HFFc6 (cell line): ENCODE measurements at regions not wholly inside any gene's neighbourhood (a gene's known extent, or its start where the extent isn't known, plus 50 kb on each side); places are given as distances from the start of the nearest gene placed in this dataset.

ENCODE experiments used
- DNase-seq: peaks from one replicate; pipeline ENCODE4 v3.0.0-alpha.2; 2018
- H3K27ac Mint-ChIP-seq: 2 replicates; pipeline ENCODE4 v1.8.0; 2020; ENCODE audit warnings: mild to moderate bottlenecking, mixed read lengths
- H3K27me3 Mint-ChIP-seq: 2 replicates; pipeline ENCODE4 v1.8.0; 2021; ENCODE audit warnings: mild to moderate bottlenecking, moderate library complexity, mixed read lengths; ENCODE audit not compliant: insufficient read depth
- H3K36me3 Mint-ChIP-seq: 2 replicates; pipeline ENCODE4 v1.8.0; 2021; ENCODE audit warnings: low read depth, mixed read lengths
- H3K4me1 Mint-ChIP-seq: 2 replicates; pipeline ENCODE4 v1.8.0; 2020; ENCODE audit warnings: low read depth, mixed read lengths
- H3K4me3 Mint-ChIP-seq: 2 replicates; pipeline ENCODE4 v1.8.0; 2020; ENCODE audit warnings: mild to moderate bottlenecking, moderate library complexity, mixed read lengths
- H3K9me3 Mint-ChIP-seq: 2 replicates; pipeline ENCODE4 v1.8.0; 2020; ENCODE audit warnings: mild to moderate bottlenecking, mixed read lengths
- CTCF ChIP-seq: fragments of 200-600 bp; sonication (generic); IDR thresholded peaks from 2 replicates; pipeline ENCODE4 v1.5.0; 2021; ENCODE audit warnings: antibody characterized with exemption, mild to moderate bottlenecking

DNA sequence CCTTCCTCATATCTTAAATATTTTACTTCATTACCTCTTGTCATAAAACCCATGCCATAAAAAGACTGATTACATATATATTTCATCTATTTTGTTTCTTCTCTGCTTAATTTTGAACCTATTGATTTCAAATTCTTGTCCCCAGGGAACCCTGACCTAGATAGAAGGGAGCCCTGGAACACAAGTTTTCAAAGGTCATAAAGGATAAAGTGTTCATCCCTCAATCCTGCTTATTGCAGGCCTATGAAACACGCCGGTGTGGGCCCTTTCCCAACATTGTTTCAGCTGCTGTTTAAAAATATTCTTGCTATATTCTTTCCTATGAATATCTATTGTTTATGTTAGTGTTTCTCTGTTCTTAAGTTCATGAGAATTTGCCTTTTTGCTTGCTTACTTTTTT, 1389.5 kb upstream of the GBE1 start:
- Mint-ChIP-seq H3K36me3 (no peaks in the 10 kb centered on the region), H3K9me3 (peaks cover 49% of the 10 kb centered on the region)

DNA sequence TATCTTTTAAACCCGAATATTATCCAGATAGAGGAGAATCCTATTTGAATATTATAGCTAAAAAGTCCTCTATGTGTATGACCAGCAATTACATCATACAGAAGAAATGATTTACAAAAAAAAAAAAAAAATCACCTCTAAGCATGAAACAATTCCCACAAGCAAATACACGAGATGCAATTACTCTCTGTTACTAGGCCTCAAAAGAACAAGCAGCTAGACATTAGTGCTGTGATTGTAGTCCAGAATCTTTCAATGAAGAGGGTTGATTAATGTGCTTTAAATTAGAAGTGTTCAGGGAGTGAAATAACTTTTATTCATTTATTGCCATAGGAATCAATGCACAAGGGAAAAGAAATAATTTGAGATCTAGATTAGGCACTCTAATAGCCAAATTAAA, 1379.5 kb upstream of the GBE1 start:
- TF ChIP-seq CTCF: no peak
- Mint-ChIP-seq H3K4me3 (no peak overlapping the region), H3K36me3 (no peaks in the 10 kb centered on the region), H3K9me3 (peaks cover 29% of the 10 kb centered on the region), H3K27me3 (no peaks in the 10 kb centered on the region), H3K4me1 (no peaks in the 10 kb centered on the region), H3K27ac (no peak overlapping the region)
- DNase-seq: no peak

More for the DNA sequence above, 1389.5 kb upstream of the GBE1 start:
- no peak for TF ChIP-seq CTCF
- Mint-ChIP-seq H3K4me3 (no peak overlapping the region), H3K4me1 (no peaks in the 10 kb centered on the region), H3K27me3 (no peaks in the 10 kb centered on the region), H3K27ac (no peak overlapping the region)
- DNase-seq: no peak

DNA sequence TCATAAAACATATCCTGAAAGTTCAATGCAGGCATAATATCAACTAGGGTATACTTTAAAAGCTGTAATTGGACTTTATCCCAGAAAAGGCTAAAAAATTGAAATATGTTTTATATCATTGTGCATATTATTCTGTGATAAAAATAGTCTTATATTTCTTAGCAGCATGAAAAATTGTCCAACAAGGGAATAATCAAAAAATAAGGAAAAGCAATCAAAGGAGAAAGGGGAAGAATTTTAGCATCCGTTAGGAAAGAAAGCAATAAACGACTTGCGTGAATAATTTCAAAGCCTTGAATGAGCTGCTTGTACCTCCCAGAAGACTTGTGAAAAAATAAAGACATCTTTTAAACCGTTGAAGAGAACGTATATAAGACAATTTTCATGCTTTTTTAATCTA, 1369.8 kb upstream of the GBE1 start:
- no peak overlapping the region for H3K27ac Mint-ChIP-seq
- peaks cover 8% of the 10 kb centered on the region for H3K9me3 Mint-ChIP-seq
- DNase-seq: no peak
- no peaks in the 10 kb centered on the region for H3K36me3 Mint-ChIP-seq
- no peak overlapping the region for H3K4me3 Mint-ChIP-seq
- no peaks in the 10 kb centered on the region for H3K4me1 Mint-ChIP-seq
- TF ChIP-seq CTCF: no peak
- H3K27me3 Mint-ChIP-seq: no peaks in the 10 kb centered on the region

DNA sequence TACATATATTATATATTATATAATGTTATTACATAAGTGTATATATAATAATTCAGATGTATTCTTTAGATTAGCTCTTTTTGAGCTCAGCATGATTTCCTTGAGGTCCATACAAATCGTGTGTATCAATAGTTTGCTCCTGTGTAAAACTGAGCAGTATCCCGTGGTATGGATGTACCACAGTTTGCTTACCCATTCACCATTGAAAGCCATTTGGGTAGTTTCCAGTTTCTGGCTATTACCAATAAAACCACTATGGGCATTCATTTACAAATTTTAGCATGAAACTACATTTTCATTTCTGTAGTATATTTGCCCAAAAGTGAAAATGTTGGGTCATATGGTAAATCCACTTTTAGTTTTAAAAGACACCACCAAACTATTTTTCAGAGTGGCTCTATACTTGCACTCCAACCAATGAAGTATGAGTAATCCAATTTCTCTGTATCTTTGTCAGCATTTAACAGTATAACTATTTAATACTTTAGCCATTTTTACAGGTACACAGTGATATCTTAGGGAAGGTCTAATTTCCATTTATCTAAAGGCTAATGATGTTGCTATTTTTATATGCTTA, 1361.4 kb upstream of the GBE1 start:
- Mint-ChIP-seq H3K4me1 (no peaks in the 10 kb centered on the region), H3K4me3 (no peak overlapping the region), H3K9me3 (peaks cover 30% of the 10 kb centered on the region), H3K36me3 (no peaks in the 10 kb centered on the region), H3K27ac (no peak overlapping the region), H3K27me3 (no peaks in the 10 kb centered on the region)
- no peak for DNase-seq
- TF ChIP-seq CTCF: no peak

GRCh38 chr3:83093222-83093572, 1331.8 kb upstream of the GBE1 start:
- no peak overlapping the region for H3K4me3 Mint-ChIP-seq

More at GRCh38 chr3:83093222-83093572, 1331.8 kb upstream of the GBE1 start:
- Mint-ChIP-seq H3K27ac (no peak overlapping the region), H3K27me3 (no peaks in the 10 kb centered on the region), H3K36me3 (no peaks in the 10 kb centered on the region), H3K9me3 (peaks cover 29% of the 10 kb centered on the region), H3K4me1 (no peaks in the 10 kb centered on the region)
- no peak for DNase-seq
- no peak for TF ChIP-seq CTCF
